Panc1 (cell line): ENCODE measurements at regions not wholly inside any gene's neighbourhood (a gene's known extent, or its start where the extent isn't known, plus 50 kb on each side); places are given as distances from the start of the nearest gene placed in this dataset.

Experiments
- ATAC-seq: fragments of 200-7000 bp; cut with Tn5 transposase; 2 replicates; pipeline ENCODE4 v1.9.1; 2020; ENCODE audit warnings: mild to moderate bottlenecking, moderate library complexity
- BruUV-seq: library from RNA; stranded (reverse); fragments of 400-500 nt; replicated peaks from 2 replicates; lab custom pipeline; 2021; lab: Mats Ljungman, UMichigan
- CTCF ChIA-PET: fragments of 300-600 bp; sonication (Branson Sonifier 250); formaldehyde crosslinking; loops from one replicate; lab custom pipeline; 2022; ENCODE audit warnings: antibody characterized with exemption; lab: Charles Lee
- POLR2A ChIA-PET: fragments of 300-600 bp; sonication (Branson Sonifier 250); formaldehyde crosslinking; loops from one replicate; lab custom pipeline; 2022; ENCODE audit warnings: antibody characterized with exemption; lab: Charles Lee
- DNase-seq: peaks from one replicate; pipeline ENCODE4 v3.0.0-alpha.2; 2010; ENCODE audit warnings: low read depth, low spot score
- H3K27ac ChIP-seq: 2 replicates; pipeline ENCODE4 v1.5.1; 2011; ENCODE audit warnings: mild to moderate bottlenecking, low read length, inconsistent platforms
- H3K27me3 ChIP-seq: fragments of 200-500 bp; sonication (Bioruptor generic); 2 replicates; pipeline ENCODE4 v1.6.0; 2014; ENCODE audit warnings: low read length, inconsistent platforms; ENCODE audit not compliant: control insufficient read depth, insufficient read depth
- H3K36me3 ChIP-seq: fragments of 200-500 bp; sonication (Bioruptor generic); 2 replicates; pipeline ENCODE4 v1.5.1; 2014; ENCODE audit warnings: inconsistent platforms, mild to moderate bottlenecking, low read length, moderate library complexity; ENCODE audit not compliant: control insufficient read depth, insufficient read depth
- H3K4me1 ChIP-seq: 2 replicates; pipeline ENCODE4 v1.5.1; 2011; ENCODE audit warnings: inconsistent platforms, mild to moderate bottlenecking, low read length, moderate library complexity; ENCODE audit not compliant: control insufficient read depth, insufficient read depth
- H3K4me3 ChIP-seq, 2 experiments: 2 replicates each; pipeline ENCODE4 v1.5.1; 2011 to 2012; ENCODE audit warnings: low read depth in 2 of 2, low read length in 2 of 2, mild to moderate bottlenecking in 2 of 2, inconsistent platforms in 1 of 2, moderate library complexity in 1 of 2
- H3K9me3 ChIP-seq: fragments of 200-500 bp; sonication (Bioruptor generic); 2 replicates; pipeline ENCODE4 v1.5.1; 2014; ENCODE audit warnings: low read depth, mild to moderate bottlenecking, inconsistent platforms, low read length, moderate library complexity; ENCODE audit not compliant: control insufficient read depth, insufficient read depth
- CTCF ChIP-seq: fragments of 450-650 bp; IDR thresholded peaks from 2 replicates; pipeline ENCODE4 v1.5.1; 2017; ENCODE audit warnings: mild to moderate bottlenecking
- POLR2AphosphoS5 ChIP-seq: IDR thresholded peaks from 2 replicates; pipeline ENCODE4 v1.6.1; 2012; ENCODE audit warnings: mild to moderate bottlenecking, low read depth, low read length, moderate library complexity
- REST ChIP-seq, 2 experiments: IDR thresholded peaks; 2 replicates each; pipeline ENCODE4 v1.6.1; 2011 to 2012; ENCODE audit warnings: low read depth in 2 of 2, control low read depth in 1 of 2, low read length in 1 of 2, mild to moderate bottlenecking in 1 of 2, moderate library complexity in 1 of 2; ENCODE audit not compliant: insufficient read depth in 1 of 2
- SIN3A ChIP-seq: IDR thresholded peaks from 2 replicates; pipeline ENCODE4 v1.6.1; 2012; ENCODE audit warnings: low read depth, mild to moderate bottlenecking, low read length, moderate library complexity, borderline replicate concordance; ENCODE audit not compliant: insufficient read depth
- TCF7L2 ChIP-seq: IDR thresholded peaks from 2 replicates; pipeline ENCODE4 v1.6.1; 2011; ENCODE audit warnings: mild to moderate bottlenecking, low read depth, low read length, inconsistent platforms
- in situ Hi-C: cut with HindIII; loops from 2 replicates; pipeline ENCODE4 v1.10.0; 2016; ENCODE audit warnings: low sequenced_read_pairs, low pct_unique_long_range_greater_than_20kb
- intact Hi-C: fragments of 100-400 bp; cut with micrococcal nuclease; formaldehyde crosslinking; loops from one replicate; pipeline ENCODE4 v1.10.0; 2022; ENCODE audit not compliant: unreplicated experiment

DNA sequence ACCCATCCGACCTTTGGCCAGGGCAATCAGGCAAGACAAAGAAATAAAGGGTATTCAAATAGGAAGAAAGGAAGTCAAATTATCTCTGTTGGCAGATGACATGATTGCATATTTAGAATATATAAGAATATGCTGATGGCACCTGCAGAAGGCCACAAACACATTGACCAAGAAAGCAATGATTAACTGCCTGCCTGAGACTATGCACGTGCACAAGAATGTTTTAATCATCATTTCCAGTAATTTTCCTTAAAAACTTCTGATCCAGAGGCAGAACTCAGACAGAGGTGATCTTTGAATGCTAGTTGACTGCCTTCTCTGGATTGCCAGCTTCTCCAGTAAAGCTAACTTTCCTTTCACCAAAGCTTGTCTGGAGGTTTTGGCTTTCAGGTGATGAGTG is 260.2 kb downstream of the DTWD2 start:
- BruUV-seq, result no TSS peak
- H3K4me3 ChIP-seq, result no peak overlapping the region
- intact Hi-C loops, result no loop called here
- POLR2A ChIA-PET, result no interaction called here
- no peak overlapping the region for H3K27ac ChIP-seq
- in situ Hi-C loops, result no loop called here
- no peak for DNase-seq
- H3K4me1 ChIP-seq, result no peaks in the 10 kb centered on the region
- H3K36me3 ChIP-seq, result no peaks in the 10 kb centered on the region
- CTCF ChIA-PET, result no interaction called here
- TF ChIP-seq REST (IDR thresholded peaks at IDR 0.05; ENCODE audit: insufficient read depth in 1 of 2, low read depth in 2 of 2, low read length in 1 of 2) (no peak), TCF7L2 (no peak), SIN3A (no peak), CTCF (no peak), POLR2AphosphoS5 (no peak)
- H3K27me3 ChIP-seq, result no peaks in the 10 kb centered on the region
- no peaks in the 10 kb centered on the region for H3K9me3 ChIP-seq
- no peak for ATAC-seq

GRCh38 chr5:118726891-118727290 is 261.5 kb downstream of the DTWD2 start:
- no peaks in the 10 kb centered on the region for H3K36me3 ChIP-seq
- ATAC-seq (no peak), DNase-seq (no peak)
- POLR2A ChIA-PET, result no interaction called here
- H3K4me1 ChIP-seq, result no peaks in the 10 kb centered on the region
- H3K4me3 ChIP-seq, result no peak overlapping the region
- H3K27ac ChIP-seq, result no peak overlapping the region
- no TSS peak for BruUV-seq
- intact Hi-C loops (no loop called here), in situ Hi-C loops (no loop called here)
- CTCF ChIA-PET, result no interaction called here
- H3K27me3 ChIP-seq, result no peaks in the 10 kb centered on the region
- no peaks in the 10 kb centered on the region for H3K9me3 ChIP-seq
- no peak for TF ChIP-seq POLR2AphosphoS5
- no peak for TF ChIP-seq SIN3A
- TF ChIP-seq TCF7L2, result no peak
- no peak for TF ChIP-seq REST (IDR thresholded peaks at IDR 0.05; ENCODE audit: insufficient read depth in 1 of 2, low read depth in 2 of 2, low read length in 1 of 2)
- TF ChIP-seq CTCF, result no peak
